ENCODE measurements at regions not wholly inside any gene's neighbourhood (a gene's known extent, or its start where the extent isn't known, plus 50 kb on each side); places are given as distances from the start of the nearest gene placed in this dataset.

GRCh38 chr2:56001947-56002346 lies 78.4 kb upstream of the EFEMP1 start:
- TF ChIP-seq CTCF (IDR thresholded peaks at IDR 0.05), result no peak
- TF ChIP-seq POLR2A (IDR thresholded peaks at IDR 0.05), result no peak

Measured in testis (tissue), 2 donors.